NCI-H69 (cell line): ENCODE measurements at regions not wholly inside any gene's neighbourhood (a gene's known extent, or its start where the extent isn't known, plus 50 kb on each side); places are given as distances from the start of the nearest gene placed in this dataset.

Experiments used
- DNase-seq: peaks from one replicate; lab custom pipeline; 2025; lab: John Stamatoyannopoulos, UW

GRCh38 chr4:10746371-10747171 is 62.0 kb upstream of the CLNK start:
- peak; percentile 20 for DNase-seq

- no peak for DNase-seq
These were observed 58.8 kb upstream of the CLNK start for GRCh38 chr4:10743357-10743756.

- no peak for DNase-seq
These were observed 57.6 kb upstream of the CLNK start for GRCh38 chr4:10741961-10742699.

GRCh38 chr4:10740891-10741620 is 56.5 kb upstream of the CLNK start:
- DNase-seq: no peak

GRCh38 chr4:10740251-10740650 is 55.7 kb upstream of the CLNK start:
- no peak for DNase-seq

- no peak for DNase-seq
These were observed 54.4 kb upstream of the CLNK start for GRCh38 chr4:10738826-10739489.

- peak; percentile 10 for DNase-seq
These were observed 52.8 kb upstream of the CLNK start for GRCh38 chr4:10737337-10737736.

GRCh38 chr4:10736895-10737294 is 52.3 kb upstream of the CLNK start:
- peak; percentile 7 for DNase-seq

GRCh38 chr4:10736266-10736665 is 51.7 kb upstream of the CLNK start:
- no peak for DNase-seq

- DNase-seq: peak; percentile 58
These were observed 50.1 kb upstream of the CLNK start for GRCh38 chr4:10734697-10735096.
